ENCODE measurements at regions not wholly inside any gene's neighbourhood (a gene's known extent, or its start where the extent isn't known, plus 50 kb on each side); places are given as distances from the start of the nearest gene placed in this dataset.
"Not testable (repeated sequence)": the region's sequence is repeated elsewhere in the genome, so short reads cannot be mapped to it uniquely, and the experiment has no call there.

GRCh38 chr16:29578898-29579297 lies 72.7 kb upstream of the NPIPB12 start:
- DNase-seq (ENCODE audit: low read depth) = not testable (repeated sequence)

DNA sequence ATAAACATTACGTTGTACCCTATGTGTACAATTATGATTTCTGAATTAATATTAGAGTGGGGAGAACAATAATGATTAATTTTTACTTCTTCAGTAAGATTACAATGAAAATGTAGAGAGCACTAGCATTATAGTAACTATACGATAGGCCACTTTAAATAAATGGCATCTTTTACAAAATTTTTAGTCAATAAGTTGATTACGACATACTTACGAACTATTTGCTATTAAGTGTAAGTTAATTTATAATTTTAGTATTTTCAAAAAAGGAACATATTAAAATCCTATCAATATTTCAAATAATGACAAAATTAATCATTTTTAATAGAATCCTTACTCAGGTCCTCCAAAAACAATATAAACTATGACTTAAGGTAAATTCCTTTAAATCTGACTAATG lies 75.6 kb upstream of the NPIPB12 start:
- not testable (repeated sequence) for DNase-seq (ENCODE audit: low read depth)

- not testable (repeated sequence) for DNase-seq (ENCODE audit: low read depth)
Observed at GRCh38 chr16:29591919-29592318, 71.1 kb upstream of the SPN start.

- peak; percentile 65 for DNase-seq (ENCODE audit: low read depth)
Observed at GRCh38 chr16:29594269-29594925, 68.7 kb upstream of the SPN start.

GRCh38 chr16:29594926-29595838 lies 67.9 kb upstream of the SPN start:
- DNase-seq (ENCODE audit: low read depth) = peak; percentile 89

DNA sequence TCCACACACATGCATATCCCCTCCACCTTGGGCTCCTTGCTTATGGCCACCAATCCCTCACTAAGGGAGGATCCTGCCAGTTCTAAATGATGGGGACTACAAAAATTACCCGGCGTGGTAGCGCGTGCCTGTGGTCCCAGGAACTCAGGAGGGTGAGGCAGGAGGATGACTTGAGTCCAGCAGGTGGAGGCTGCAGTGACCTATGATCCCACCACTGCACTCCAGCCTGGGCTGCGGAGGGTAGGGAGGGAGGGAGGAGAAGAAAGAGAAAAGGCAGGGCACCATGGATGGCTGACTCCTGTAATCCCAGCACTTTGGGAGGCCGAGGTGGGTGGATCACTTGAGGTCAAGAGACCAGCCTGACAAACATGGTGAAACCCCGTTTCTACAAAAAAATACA lies 66.0 kb upstream of the SPN start:
- DNase-seq (ENCODE audit: low read depth) = not testable (repeated sequence)

DNA sequence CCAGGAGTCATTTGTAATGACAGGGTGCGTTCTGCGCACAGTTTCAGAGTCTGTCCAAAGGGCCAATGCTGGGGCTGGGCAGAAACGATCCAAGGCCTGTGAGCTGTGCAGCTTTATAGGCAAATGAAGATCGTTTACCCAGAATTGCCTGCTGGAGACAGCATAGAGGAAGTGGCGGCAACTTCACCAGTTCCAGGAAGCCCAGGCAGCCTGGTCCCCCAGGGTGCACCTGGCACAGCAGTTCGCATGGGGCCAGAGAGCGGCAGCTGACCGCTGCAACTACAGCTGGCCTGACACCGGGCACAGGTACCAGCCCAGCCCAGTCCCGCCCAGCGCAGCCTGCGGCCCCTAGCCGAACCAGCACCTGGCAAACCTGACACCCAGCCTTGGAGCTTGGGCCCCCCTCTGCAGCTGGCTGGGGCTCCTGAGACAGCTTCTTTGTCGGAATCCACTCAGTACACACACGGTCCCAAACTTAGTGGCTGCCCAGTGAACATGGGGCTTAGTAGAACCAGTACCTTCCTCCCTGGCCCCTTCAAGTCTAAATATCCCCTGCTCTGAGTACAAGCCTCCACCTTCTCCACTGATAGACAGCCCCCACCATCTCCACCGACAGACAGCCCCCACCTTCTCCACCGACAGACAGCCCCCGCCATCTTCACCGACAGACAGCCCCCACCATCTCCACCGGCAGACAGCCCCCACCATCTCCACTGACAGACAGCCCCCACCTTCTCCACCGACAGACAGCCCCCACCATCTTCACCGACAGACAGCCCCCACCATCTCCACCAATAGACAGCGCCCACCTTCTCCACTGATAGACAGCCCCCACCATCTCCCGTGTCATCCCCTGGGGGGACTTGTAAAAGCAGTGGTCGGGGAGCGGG lies 62.7 kb upstream of the SPN start:
- not testable (repeated sequence) for DNase-seq (ENCODE audit: low read depth)

DNA sequence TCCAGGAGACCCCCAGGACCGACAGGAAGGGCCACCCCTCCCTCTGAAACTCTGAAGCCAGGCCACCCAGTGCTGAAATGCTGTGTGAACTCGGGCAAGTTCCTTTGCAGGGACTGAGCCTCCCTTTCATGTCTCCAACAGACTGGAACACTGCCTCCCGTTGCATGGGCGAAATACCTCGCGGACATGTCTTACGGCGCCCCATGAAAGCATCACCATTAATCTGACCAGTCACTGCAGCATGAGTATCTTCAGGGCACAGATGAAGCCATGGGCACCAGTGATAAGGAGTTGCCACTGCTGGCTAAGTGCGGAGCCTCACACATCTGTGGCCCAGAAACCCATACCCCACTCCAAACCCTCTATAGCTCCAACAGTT lies 60.8 kb upstream of the SPN start:
- DNase-seq (ENCODE audit: low read depth) = peak; percentile 6

- not testable (repeated sequence) for DNase-seq (ENCODE audit: low read depth)
Observed at GRCh38 chr16:29602683-29603088, 60.4 kb upstream of the SPN start.

DNA sequence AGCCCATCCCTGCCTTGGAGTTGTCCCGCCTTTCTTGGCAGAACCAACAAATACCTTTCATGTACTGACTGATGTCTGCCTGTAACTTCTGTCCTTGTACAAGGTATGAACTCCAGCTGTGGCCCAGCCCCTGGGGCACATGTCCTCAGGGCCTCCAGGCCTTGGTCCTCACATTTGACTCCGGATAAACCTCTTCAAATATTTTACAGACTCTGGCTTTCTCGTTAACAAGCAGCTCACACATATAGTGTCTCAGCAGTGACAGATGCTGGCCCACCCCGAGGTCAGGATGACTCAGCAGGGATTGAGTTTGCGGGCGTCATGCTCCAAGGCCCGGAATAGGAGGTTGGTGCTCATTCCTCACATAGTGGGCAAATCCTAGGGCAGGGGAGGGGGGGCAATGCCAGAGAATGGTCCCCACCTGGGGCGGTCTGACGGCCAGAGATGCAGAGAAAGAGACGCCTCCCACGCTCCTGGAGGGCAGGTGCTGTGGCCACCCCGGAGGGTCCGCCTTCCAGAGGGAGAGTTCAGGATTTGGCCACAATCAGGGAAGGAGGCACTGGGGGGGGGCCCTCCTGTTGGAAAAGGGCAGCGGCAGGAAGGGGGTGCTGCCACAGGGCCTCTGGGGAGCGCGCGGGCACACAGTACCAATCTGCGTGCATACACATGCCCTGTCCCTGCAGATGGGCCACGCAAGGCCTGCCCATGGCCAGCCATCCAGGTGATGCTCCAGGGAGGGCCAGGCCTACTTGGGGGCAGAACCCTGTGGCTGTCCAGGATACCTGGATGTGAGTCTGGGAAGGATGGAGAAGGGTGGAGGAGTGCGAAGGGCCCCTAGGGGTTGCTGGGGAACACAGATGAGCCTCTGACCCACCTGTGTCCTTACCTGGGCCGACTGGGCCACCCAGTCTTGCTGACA lies 58.2 kb upstream of the SPN start:
- peak; percentile 71 for DNase-seq (ENCODE audit: low read depth)

DNA sequence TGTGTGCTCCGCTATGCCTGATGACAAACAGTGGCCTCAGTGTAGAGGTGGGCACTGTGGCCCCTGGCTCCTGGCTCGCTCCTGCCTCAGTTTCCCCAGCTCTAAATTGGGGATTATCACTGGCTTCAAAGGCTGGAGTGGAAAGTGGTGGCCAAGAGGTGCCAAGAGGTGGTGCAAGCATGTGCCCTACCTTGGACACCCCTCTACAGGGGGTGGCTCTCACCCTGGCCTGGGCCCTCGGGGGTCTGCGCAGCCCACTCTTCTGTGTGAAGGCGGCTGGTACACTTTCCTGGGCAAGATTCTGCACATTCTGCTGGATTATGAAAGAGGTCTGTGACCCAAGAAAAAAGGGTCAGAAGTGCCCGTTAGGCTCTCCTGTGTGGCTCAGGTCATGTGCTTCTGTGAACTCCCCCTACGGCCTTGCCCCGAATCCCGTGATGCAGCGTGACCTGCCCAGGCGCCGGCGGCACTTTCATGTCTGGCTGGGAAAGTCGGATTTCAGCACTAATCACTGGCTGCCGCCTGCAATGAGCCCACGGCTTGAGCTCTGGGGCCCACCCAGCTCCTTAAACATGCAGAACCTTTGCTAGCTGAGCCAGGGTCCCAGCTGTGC lies 57.3 kb upstream of the SPN start:
- DNase-seq (ENCODE audit: low read depth) = not testable (repeated sequence)

GRCh38 chr16:29606669-29607427 lies 56.2 kb upstream of the SPN start:
- DNase-seq (ENCODE audit: low read depth) = not testable (repeated sequence)

- peak; percentile 45 for DNase-seq (ENCODE audit: low read depth)
Observed at GRCh38 chr16:29607428-29607823, 55.6 kb upstream of the SPN start.

GRCh38 chr16:29612381-29613306 lies 50.4 kb upstream of the SPN start:
- DNase-seq (ENCODE audit: low read depth) = not testable (repeated sequence)
